ENCODE measurements at regions not wholly inside any gene's neighbourhood (a gene's known extent, or its start where the extent isn't known, plus 50 kb on each side); places are given as distances from the start of the nearest gene placed in this dataset.

DNA sequence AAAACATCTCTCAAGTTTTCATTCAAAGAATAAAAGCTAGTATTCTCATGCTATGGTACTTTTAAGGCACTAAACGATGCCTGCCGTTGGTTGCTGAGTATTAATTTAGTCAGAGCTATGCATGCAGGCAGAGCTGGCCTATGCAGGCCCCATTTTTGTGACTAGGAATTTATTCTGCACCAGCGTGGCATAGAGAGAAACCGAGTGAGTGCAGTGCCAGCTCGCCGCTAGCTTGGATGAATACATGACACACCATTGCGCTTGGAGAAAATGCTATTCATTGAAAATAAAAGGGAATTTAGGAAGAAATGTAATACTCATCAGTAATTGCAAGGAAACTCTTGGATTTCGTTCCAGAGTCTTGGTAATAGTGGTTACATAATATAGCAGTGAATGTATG, 231.6 kb upstream of the RBFOX1 start:
- TF ChIP-seq, protein P1, sequence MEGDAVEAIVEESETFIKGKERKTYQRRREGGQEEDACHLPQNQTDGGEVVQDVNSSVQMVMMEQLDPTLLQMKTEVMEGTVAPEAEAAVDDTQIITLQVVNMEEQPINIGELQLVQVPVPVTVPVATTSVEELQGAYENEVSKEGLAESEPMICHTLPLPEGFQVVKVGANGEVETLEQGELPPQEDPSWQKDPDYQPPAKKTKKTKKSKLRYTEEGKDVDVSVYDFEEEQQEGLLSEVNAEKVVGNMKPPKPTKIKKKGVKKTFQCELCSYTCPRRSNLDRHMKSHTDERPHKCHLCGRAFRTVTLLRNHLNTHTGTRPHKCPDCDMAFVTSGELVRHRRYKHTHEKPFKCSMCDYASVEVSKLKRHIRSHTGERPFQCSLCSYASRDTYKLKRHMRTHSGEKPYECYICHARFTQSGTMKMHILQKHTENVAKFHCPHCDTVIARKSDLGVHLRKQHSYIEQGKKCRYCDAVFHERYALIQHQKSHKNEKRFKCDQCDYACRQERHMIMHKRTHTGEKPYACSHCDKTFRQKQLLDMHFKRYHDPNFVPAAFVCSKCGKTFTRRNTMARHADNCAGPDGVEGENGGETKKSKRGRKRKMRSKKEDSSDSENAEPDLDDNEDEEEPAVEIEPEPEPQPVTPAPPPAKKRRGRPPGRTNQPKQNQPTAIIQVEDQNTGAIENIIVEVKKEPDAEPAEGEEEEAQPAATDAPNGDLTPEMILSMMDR (conservative IDR thresholded peaks at IDR 0.05), result no peak
- Mint-ChIP-seq H3K9me3 (no peaks in the 10 kb centered on the region), H3K4me1 (ENCODE audit: unreplicated experiment) (peaks cover 10% of the 10 kb centered on the region), H3K4me3 (no peak overlapping the region), H3K27ac (no peak overlapping the region), H3K27me3 (peaks cover 10% of the 10 kb centered on the region), H3K36me3 (no peaks in the 10 kb centered on the region)
- DNase-seq (ENCODE audit: extremely low spot score, unreplicated experiment), result no peak

DNA sequence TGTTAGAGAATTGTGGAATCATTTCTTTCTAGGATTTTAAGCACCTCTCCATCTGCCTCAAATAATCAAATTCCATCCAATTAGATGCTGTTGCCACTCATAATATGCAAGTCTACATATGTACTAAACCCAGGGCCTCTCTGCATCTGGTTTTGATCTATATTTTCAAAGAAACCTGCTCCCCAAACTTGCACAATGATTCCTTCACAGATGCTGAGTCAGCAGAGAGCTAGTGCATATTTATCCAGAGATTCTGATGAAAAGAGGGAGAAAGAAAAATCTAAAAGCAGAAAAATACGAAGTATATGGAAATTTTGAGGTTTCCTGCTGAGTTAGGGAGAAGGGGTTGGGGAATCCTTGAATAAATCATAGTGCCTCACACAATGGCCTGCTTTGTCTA, 235.1 kb upstream of the RBFOX1 start:
- Mint-ChIP-seq H3K9me3 (no peaks in the 10 kb centered on the region), H3K4me1 (ENCODE audit: unreplicated experiment) (peaks cover 10% of the 10 kb centered on the region), H3K27ac (no peak overlapping the region), H3K27me3 (peaks cover 9% of the 10 kb centered on the region), H3K4me3 (no peak overlapping the region), H3K36me3 (no peaks in the 10 kb centered on the region)
- TF ChIP-seq, protein P1 (conservative IDR thresholded peaks at IDR 0.05), result no peak
- no peak for DNase-seq (ENCODE audit: extremely low spot score, unreplicated experiment)

DNA sequence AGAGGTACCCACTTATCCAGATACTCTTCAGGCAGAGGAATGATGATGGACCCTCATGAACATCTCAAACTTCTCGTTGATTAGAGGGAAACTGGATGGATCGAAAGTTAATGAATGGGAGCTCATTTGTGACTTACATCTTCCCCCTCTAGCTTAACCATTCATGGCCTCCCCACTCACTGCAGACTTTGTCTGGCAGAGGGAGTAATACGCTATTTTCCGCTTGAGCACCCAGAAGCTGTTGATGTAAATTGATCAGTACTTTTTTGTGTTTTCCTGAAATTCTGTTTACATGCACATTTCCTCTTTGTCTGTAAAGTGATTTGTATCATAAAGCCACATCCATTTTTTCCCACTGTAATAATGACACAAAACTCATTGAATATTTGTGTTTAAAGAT, 239.1 kb upstream of the RBFOX1 start:
- H3K27ac Mint-ChIP-seq, result no peak overlapping the region

DNA sequence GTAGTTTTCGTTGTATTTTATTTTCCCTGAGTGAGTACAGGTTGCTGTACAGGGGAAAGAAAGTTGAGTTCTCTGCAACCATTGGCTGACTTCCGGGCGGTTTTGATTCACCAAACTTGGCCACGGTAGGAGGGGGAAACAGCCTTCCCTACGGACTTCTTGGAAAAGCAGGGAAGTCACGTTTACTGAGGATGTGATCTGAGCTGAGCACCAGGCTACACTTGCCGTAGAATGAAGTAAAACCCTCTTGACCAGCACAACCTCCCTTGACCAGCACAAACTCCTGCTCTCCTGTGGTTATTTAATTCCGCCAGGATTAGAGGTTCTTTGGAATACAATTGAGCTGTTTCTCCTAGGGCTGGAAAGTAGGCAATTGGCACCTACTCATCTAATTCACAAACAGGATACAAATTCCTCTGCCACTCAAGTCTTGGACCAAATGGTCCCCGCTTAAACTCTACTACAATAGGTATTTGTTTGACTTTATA, 242.0 kb upstream of the RBFOX1 start:
- no peaks in the 10 kb centered on the region for H3K4me1 Mint-ChIP-seq (ENCODE audit: unreplicated experiment)
- TF ChIP-seq, protein P1 (conservative IDR thresholded peaks at IDR 0.05), result no peak
- H3K27me3 Mint-ChIP-seq, result peaks cover 48% of the 10 kb centered on the region
- no peaks in the 10 kb centered on the region for H3K36me3 Mint-ChIP-seq
- no peak overlapping the region for H3K27ac Mint-ChIP-seq
- DNase-seq (ENCODE audit: extremely low spot score, unreplicated experiment), result no peak
- no peak overlapping the region for H3K4me3 Mint-ChIP-seq
- no peaks in the 10 kb centered on the region for H3K9me3 Mint-ChIP-seq

More for the DNA sequence above, 239.1 kb upstream of the RBFOX1 start:
- peaks cover 10% of the 10 kb centered on the region for H3K4me1 Mint-ChIP-seq (ENCODE audit: unreplicated experiment)
- TF ChIP-seq, protein P1 (conservative IDR thresholded peaks at IDR 0.05), result no peak
- peaks cover 25% of the 10 kb centered on the region for H3K27me3 Mint-ChIP-seq
- no peak for DNase-seq (ENCODE audit: extremely low spot score, unreplicated experiment)
- no peaks in the 10 kb centered on the region for H3K9me3 Mint-ChIP-seq
- no peak overlapping the region for H3K4me3 Mint-ChIP-seq
- H3K36me3 Mint-ChIP-seq, result no peaks in the 10 kb centered on the region

DNA sequence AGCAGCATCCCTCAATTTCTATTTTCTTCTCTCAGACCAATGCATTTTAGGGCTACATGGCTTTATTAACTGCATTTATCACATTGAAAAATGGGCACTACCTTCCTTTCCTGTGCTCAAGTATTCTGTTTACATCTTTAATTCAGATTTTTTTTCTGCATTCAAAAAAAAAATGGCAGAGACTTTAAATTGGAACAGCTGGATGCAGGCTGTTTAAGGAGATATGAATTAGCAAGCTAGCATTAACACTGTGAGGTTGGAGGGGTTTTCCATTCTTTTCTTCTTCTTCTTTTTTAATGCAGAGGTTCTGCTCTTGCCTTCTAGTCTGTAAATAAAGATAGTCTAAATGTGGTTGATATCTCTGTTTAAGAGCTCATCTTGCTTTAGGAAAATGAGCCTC, 242.9 kb upstream of the RBFOX1 start:
- DNase-seq (ENCODE audit: extremely low spot score, unreplicated experiment), result no peak
- H3K27ac Mint-ChIP-seq, result no peak overlapping the region
- TF ChIP-seq, protein P1 (conservative IDR thresholded peaks at IDR 0.05), result no peak
- peaks cover 57% of the 10 kb centered on the region for H3K27me3 Mint-ChIP-seq
- no peaks in the 10 kb centered on the region for H3K4me1 Mint-ChIP-seq (ENCODE audit: unreplicated experiment)
- no peak overlapping the region for H3K4me3 Mint-ChIP-seq
- no peaks in the 10 kb centered on the region for H3K9me3 Mint-ChIP-seq
- H3K36me3 Mint-ChIP-seq, result no peaks in the 10 kb centered on the region

DNA sequence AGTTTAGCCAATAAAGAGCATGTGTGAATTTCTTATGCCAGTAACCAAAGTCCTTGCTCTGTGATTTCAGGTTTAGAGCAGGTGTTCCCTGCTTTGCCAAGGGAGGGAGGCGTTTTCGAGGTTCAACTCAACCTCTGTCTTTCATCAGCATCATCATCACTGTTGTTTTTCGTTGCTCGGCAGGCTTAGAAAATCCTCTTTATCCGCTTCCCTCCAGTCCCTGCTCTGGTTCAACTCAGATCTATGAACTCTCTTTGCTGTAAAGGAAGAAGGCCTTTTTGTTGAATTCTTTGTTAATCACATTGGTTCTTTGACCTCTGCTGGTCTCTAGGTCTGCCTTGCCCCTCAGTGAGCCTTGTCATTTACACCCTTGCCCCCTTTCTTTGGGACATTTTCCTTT, 243.9 kb upstream of the RBFOX1 start:
- Mint-ChIP-seq H3K9me3 (no peaks in the 10 kb centered on the region), H3K4me1 (ENCODE audit: unreplicated experiment) (no peaks in the 10 kb centered on the region), H3K4me3 (no peak overlapping the region), H3K27ac (no peak overlapping the region), H3K27me3 (peaks cover 66% of the 10 kb centered on the region), H3K36me3 (no peaks in the 10 kb centered on the region)
- TF ChIP-seq, protein P1 (conservative IDR thresholded peaks at IDR 0.05), result no peak
- no peak for DNase-seq (ENCODE audit: extremely low spot score, unreplicated experiment)
